HG03575 (cell line): ENCODE measurements at regions not wholly inside any gene's neighbourhood (a gene's known extent, or its start where the extent isn't known, plus 50 kb on each side); places are given as distances from the start of the nearest gene placed in this dataset.
"Not testable (repeated sequence)": the region's sequence is repeated elsewhere in the genome, so short reads cannot be mapped to it uniquely, and the experiment has no call there.

ENCODE experiments used
- ATAC-seq: cut with Tn5 transposase; IDR thresholded peaks from one replicate; pipeline ENCODE4 v1.9.1; 2021; ENCODE audit not compliant: unreplicated experiment, insufficient number of reproducible peaks, low FRiP score; ENCODE audit errors: extremely low read depth

- no peak for ATAC-seq
Measured at GRCh38 chr2:138066139-138066806, 102.0 kb downstream of the HNMT start.

- no peak for ATAC-seq
Measured at GRCh38 chr2:138066841-138067240, 102.6 kb downstream of the HNMT start.

DNA sequence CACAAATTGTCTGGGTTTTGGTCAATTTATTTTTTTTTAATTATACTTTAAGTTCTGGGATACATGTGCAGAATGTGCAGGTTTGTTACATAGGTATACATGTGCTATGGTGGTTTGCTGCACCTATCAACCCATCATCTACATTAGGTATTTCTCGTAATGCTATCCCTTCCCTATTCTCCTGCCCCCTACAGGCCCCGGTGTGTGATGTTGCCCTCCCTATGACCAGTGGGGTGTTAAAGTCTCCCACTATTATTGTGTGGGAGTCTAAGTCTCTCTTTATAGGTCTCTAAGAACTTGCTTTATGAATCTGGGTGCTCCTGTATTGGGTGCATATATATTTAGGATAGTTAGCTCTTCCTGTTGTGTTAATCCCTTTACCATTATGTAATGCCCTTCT, 104.4 kb downstream of the HNMT start:
- not testable (repeated sequence) for ATAC-seq

GRCh38 chr2:138071042-138071719, 106.9 kb downstream of the HNMT start:
- not testable (repeated sequence) for ATAC-seq

DNA sequence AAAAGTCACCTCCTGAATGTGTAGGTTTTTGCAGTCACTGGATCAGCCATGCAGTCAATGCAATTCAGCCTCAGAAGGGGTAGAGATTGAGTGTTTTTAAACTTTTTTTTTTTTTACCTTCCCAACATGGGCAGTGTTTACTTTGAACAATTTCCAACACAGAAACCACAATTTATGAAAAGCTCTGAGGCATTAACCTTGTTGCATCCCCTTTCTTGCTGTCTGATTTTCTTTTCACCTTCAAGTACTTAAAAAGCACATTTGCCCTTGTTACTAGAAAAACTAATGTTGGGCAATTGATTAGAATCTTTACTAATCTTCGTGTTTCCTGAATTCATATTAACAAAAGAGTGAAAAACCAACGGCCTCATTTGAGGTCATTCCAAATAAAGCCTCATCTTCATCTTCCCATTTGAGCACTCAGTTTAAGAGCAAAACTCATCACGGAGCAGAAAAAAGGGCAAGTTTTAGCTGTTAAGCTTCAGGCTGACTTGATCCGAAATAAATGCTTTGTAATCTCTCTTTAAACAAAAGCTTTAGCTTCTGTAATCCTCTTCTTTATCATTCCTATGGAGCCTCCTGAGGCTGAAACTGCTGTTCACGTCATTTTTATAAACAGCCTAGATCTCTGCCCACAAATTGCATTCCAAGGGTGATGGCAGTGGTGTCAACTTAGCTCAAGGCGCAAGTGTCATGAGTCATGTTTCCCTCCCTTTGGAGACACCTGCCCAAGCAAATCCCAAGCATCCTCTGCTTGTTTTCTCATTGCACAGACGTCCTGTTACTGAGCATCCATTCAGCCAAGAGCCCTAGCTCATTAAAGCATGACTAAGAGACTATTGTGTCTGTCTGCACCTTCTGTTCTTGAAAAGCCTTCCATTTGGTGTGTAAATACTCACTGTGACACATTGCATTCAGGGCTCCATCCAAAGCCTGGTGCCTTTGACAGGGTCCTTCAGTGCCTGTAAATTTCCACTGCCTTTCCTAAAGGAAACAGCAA, 107.7 kb downstream of the HNMT start:
- no peak for ATAC-seq

DNA sequence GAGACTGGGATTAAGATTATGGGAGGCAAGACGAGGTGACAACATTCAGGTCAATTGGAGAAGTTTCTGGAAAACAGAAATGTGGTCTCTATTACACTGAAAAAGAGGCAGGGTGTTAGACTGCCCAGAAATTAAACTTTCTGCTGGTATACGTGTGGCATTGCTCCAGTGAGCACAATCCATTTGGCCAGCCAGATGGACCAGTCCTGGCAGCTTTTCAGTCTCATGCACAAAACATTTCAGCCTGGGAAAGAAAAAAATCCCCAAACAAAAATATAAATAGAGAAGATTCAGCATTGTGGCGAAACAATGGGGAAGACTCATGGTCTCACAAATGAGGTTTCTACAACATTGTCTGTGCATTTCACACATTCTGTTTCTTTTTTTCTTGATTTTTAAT, 113.9 kb downstream of the HNMT start:
- no peak for ATAC-seq

DNA sequence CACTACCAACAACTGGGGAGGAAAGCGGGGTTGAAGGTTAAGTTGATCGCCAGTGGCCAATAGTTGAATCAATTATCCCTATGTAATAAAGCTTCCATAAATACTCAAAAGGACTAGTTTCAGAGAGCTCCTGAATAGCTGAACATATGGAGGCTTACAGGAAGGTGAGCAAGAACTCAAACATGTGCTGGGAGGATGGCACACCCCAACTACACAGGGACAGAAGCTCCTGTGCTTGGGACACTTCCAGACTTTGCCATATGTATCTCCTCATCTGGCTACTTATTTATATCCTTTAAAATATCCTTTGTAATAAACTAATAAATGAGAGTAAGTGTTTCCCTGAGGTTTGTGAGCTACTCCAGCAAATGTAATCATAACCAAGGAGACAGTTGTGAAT, 115.7 kb downstream of the HNMT start:
- ATAC-seq, result no peak

- ATAC-seq, result no peak
Measured at GRCh38 chr2:138081225-138082073, 117.2 kb downstream of the HNMT start.

- ATAC-seq, result no peak
Measured at GRCh38 chr2:138084206-138084605, 119.9 kb downstream of the HNMT start.

DNA sequence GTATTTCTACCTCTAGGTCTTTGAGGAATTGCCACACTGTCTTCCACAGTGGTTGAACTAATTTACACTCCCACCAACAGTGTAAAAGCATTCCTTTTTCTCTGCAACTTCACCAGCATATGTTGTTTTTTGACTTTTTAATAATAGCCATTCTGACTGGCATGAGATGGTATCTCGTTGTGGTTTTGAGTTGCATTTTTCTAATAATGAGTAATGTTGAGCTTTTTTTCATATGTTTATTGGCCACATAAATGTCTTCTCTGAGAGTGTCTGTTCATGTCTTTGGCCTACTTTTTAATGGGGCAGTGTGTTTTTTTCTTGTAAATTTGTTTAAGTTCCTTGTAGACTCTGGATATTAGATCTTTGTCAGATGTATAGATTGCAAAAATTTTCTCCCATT, 121.2 kb downstream of the HNMT start:
- not testable (repeated sequence) for ATAC-seq

- no peak for ATAC-seq
Measured at GRCh38 chr2:138086576-138086975, 122.3 kb downstream of the HNMT start.

- ATAC-seq, result no peak
Measured at GRCh38 chr2:138087751-138088593, 123.7 kb downstream of the HNMT start.

- peak; percentile 82 for ATAC-seq
Measured at GRCh38 chr2:138090330-138090729, 126.1 kb downstream of the HNMT start.

GRCh38 chr2:138093455-138093854, 129.2 kb downstream of the HNMT start:
- no peak for ATAC-seq

DNA sequence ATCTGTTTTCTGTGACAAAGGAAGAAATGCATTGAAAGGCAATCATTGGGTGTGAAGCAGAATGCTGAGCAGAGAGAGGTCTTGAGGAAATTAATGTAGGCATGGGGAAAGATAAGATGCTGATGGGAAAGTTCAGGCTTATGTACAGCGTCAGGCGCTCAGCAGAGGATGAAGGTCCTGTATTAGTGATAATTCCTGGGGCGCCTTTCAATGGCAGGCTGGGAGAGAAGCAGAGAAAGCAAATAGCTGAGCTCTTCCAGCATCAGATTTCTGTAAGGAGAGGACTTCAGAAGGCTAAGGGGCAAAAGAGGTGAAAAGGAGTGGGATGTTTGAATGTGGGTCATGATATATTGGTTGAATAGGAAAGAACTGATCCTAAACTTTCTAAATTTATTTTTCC, 129.8 kb downstream of the HNMT start:
- no peak for ATAC-seq

DNA sequence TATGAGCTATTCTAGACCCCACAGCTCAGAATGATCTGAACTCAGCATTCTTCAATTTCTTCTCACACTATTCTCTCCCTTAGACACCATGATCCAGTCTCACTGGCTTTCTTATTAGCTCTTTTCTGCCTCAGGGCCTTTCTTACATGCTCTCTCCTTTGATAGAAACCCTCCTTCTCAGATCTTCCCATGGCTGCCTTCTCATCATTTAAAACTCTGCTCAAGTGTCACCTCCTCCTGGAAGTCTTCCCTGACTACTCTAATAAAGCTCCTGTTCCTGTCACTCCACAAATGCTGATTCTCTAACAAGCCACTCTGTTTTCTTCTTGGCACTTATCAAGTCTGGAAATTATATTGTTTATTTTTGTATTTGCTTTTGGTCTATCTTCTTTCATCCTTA, 131.1 kb downstream of the HNMT start:
- ATAC-seq, result no peak

DNA sequence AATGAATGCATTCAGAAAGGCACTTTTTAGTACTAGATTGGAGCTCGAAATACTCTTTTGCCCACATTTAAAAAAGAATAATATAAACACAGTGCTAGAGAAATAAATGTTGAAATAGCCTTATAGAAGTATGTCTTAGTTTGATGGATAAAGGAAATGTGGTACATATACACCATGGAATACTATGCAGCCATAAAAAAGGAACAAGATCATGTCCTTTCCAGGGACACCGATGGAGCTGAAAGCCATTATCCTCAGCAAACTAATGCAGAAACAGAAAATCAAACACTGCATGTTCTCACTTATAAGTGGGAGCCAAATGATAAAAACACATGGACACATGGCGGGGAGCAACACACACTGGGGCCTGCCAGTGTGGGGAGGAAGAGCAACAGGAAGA, 135.0 kb downstream of the HNMT start:
- ATAC-seq, result not testable (repeated sequence)

DNA sequence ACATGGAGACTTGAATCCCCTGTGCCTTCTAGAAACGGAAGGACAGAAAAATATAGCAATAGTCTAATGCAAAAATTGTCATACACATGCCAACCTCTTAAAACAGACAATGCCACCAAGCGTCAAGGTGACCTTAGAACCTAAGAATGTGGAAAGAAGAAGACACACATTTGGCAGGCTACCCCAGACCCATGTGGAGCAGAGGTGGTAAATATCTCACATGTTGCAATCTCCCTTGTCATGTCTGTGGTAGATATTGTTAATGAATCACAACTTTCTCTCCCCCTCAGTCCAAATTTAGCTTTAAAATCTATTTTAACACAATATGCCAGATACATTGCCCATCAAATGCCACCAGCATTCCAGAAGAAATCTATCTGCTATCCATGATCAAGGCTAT, 137.4 kb downstream of the HNMT start:
- no peak for ATAC-seq
